Lower lobe of right lung (tissue), 2 donors: ENCODE measurements at regions not wholly inside any gene's neighbourhood (a gene's known extent, or its start where the extent isn't known, plus 50 kb on each side); places are given as distances from the start of the nearest gene placed in this dataset.
"Not testable (repeated sequence)": the region's sequence is repeated elsewhere in the genome, so short reads cannot be mapped to it uniquely, and the experiment has no call there.

Experiments
- ATAC-seq, 2 donors: fragments of 200-7000 bp; cut with Tn5 transposase; one replicate each; pipeline ENCODE4 v1.9.1; 2020 to 2022; ENCODE audit warnings: mild to moderate bottlenecking in 2 of 2, moderate library complexity in 2 of 2
- DNase-seq: peaks from one replicate; pipeline ENCODE4 v3.0.0-alpha.2; 2020
- H3K27ac ChIP-seq: fragments of 200-600 bp; one replicate; pipeline ENCODE4 v1.8.0; 2022
- H3K27me3 ChIP-seq: fragments of 200-600 bp; one replicate; pipeline ENCODE4 v1.8.0; 2022; ENCODE audit warnings: low read depth
- H3K36me3 ChIP-seq: fragments of 200-600 bp; one replicate; pipeline ENCODE4 v1.8.0; 2022; ENCODE audit warnings: mild to moderate bottlenecking
- H3K4me1 ChIP-seq: fragments of 200-600 bp; one replicate; pipeline ENCODE4 v1.8.0; 2022
- H3K4me3 ChIP-seq: fragments of 200-600 bp; one replicate; pipeline ENCODE4 v1.8.0; 2022; ENCODE audit warnings: mild to moderate bottlenecking
- H3K9me3 ChIP-seq: fragments of 200-600 bp; one replicate; pipeline ENCODE4 v1.8.0; 2022
- CTCF ChIP-seq: fragments of 200-600 bp; IDR thresholded peaks from one replicate; pipeline ENCODE4 v1.8.0; 2022; ENCODE audit warnings: antibody characterized with exemption, mild to moderate bottlenecking
- intact Hi-C: fragments of 100-400 bp; cut with DNase I; formaldehyde crosslinking; loops from one replicate; pipeline ENCODE4 v1.11.0; 2022
- donor health status: DM: no; HTN: yes; CAD: no; lungs with severe emphysema.

DNA sequence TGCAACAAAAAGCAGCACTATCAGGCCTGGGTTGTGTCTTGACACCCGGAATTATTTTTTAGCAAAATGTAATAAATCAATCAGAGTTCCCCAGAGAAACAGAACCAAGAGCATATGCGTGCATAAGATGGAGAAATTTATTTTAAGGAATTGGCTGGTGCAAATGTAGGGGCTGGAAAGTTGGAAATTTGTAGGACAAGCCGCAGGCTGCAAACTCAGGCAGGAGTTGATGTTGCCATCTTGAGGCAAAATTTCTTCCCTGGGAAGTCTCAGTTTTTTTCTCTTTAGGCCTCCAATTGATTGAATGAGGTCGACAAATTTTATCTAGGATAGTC lies 158.9 kb upstream of the FAM20A start:
- intact Hi-C loops = loop anchor here (10.0 kb wide), 1 partner anchor 205 kb away; no protein-coding TSS in a partner anchor
- Histone ChIP-seq H3K4me3 (no peak overlapping the region), H3K36me3 (no peaks in the 10 kb centered on the region), H3K27me3 (no peaks in the 10 kb centered on the region), H3K4me1 (peaks cover 9% of the 10 kb centered on the region), H3K27ac (no peak overlapping the region), H3K9me3 (no peaks in the 10 kb centered on the region)
- DNase-seq (no peak), ATAC-seq (no peak)
- no peak for TF ChIP-seq CTCF

- Histone ChIP-seq H3K27me3 (no peaks in the 10 kb centered on the region), H3K27ac (peak overlapping the region; percentile 83), H3K36me3 (no peaks in the 10 kb centered on the region), H3K9me3 (no peaks in the 10 kb centered on the region), H3K4me1 (peaks cover 9% of the 10 kb centered on the region), H3K4me3 (peak overlapping the region; percentile 46)
- ATAC-seq (peak; percentile 98 to 99), DNase-seq (peak; percentile 91)
- intact Hi-C loops = loop anchor here (10.0 kb wide), 1 partner anchor 205 kb away; no protein-coding TSS in a partner anchor
- TF ChIP-seq CTCF = peak; percentile 82
Measured at GRCh38 chr17:68759343-68760140, 158.4 kb upstream of the FAM20A start.

- no peak for DNase-seq
- intact Hi-C loops = no loop called here
Measured at GRCh38 chr17:68759002-68759342, 157.8 kb upstream of the FAM20A start.

GRCh38 chr17:68757866-68758757 lies 156.9 kb upstream of the FAM20A start:
- H3K4me3 ChIP-seq, ATAC-seq, H3K9me3 ChIP-seq, H3K27me3 ChIP-seq, H3K27ac ChIP-seq, H3K36me3 ChIP-seq, DNase-seq, intact Hi-C loops, H3K4me1 ChIP-seq: not testable (repeated sequence)

More at GRCh38 chr17:68759002-68759342, 157.8 kb upstream of the FAM20A start:
- Histone ChIP-seq H3K36me3 (no peaks in the 10 kb centered on the region), H3K9me3 (no peaks in the 10 kb centered on the region), H3K4me1 (peaks cover 9% of the 10 kb centered on the region), H3K4me3 (no peak overlapping the region), H3K27me3 (no peaks in the 10 kb centered on the region), H3K27ac (peak overlapping the region; percentile 83)
- TF ChIP-seq CTCF = no peak
- no peak for ATAC-seq

- H3K4me1 ChIP-seq = peaks cover 10% of the 10 kb centered on the region
- ATAC-seq = no peak
- no peak overlapping the region for H3K27ac ChIP-seq
- intact Hi-C loops = no loop called here
- no peaks in the 10 kb centered on the region for H3K36me3 ChIP-seq
- no peak overlapping the region for H3K4me3 ChIP-seq
- DNase-seq = no peak
- TF ChIP-seq CTCF = no peak
- no peaks in the 10 kb centered on the region for H3K27me3 ChIP-seq
- H3K9me3 ChIP-seq = no peaks in the 10 kb centered on the region
Measured at GRCh38 chr17:68753985-68754769, 153.0 kb upstream of the FAM20A start.
